Eye (tissue), 1 donor: ENCODE measurements at regions not wholly inside any gene's neighbourhood (a gene's known extent, or its start where the extent isn't known, plus 50 kb on each side); places are given as distances from the start of the nearest gene placed in this dataset.
"Not testable (repeated sequence)": the region's sequence is repeated elsewhere in the genome, so short reads cannot be mapped to it uniquely, and the experiment has no call there.

Experiments used
- DNase-seq: peaks from one replicate; pipeline ENCODE4 v3.0.0-alpha.2; 2015

DNA sequence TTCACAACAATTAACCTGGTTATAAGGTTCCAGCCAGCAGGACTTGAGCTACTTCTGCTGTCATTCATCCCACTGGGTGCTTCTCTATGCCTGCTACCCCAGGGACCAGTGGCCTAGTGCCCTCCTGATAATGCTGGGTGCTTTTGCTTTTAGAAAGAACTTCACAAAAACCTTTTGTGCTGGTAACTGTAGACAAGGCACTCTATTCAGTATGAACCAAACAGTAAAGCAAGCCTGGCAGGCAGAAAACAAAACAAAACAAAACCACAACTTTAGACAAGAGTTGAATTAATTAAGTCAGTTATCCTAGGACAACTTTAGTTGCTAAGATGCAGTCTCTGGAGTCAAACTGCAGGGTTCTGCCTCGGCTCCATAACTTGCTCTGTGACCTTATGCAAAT lies 61.9 kb upstream of the ADGRL2 start:
- DNase-seq = no peak

- DNase-seq = no peak
Measured at GRCh38 chr1:81733480-81733879, 67.3 kb upstream of the ADGRL2 start.

DNA sequence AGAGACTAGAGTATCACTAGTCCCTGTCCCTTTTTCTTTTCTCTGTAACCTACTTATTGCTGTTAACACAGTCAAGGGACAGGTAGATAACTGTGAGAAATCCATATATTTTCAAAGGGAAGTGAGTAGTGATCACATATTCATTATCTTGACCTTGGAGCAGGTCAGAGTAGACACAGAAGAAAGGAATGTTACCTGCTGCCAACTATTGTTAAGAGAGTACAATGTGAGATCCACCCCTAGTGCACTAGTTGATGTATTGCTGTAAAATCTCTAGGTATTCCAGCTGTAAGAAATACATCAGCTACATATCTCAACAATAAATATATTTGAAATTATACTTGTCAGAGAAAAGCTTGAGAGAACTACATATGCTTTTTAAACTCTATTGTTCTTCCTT lies 68.7 kb upstream of the ADGRL2 start:
- no peak for DNase-seq

DNA sequence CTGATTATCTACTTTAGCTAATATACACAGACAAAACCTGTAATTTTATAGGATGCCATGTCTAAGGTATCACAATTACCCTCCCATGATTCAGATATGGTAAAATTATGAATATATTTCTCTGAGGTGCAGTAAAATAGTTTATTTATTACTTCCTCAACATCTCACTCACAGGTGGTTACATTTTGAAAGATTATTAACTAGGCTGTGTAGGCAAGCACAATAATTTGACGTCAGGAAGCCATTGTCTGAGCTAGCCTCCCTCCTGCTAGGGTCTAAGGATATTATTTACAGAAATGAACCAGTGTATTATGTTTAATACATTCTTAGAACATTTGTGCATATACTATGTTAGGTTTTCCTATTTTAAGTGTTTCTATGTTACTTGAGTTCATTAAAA lies 69.9 kb upstream of the ADGRL2 start:
- no peak for DNase-seq

GRCh38 chr1:81730299-81730698 lies 70.4 kb upstream of the ADGRL2 start:
- not testable (repeated sequence) for DNase-seq

- DNase-seq = no peak
Measured at GRCh38 chr1:81729818-81730217, 70.9 kb upstream of the ADGRL2 start.

DNA sequence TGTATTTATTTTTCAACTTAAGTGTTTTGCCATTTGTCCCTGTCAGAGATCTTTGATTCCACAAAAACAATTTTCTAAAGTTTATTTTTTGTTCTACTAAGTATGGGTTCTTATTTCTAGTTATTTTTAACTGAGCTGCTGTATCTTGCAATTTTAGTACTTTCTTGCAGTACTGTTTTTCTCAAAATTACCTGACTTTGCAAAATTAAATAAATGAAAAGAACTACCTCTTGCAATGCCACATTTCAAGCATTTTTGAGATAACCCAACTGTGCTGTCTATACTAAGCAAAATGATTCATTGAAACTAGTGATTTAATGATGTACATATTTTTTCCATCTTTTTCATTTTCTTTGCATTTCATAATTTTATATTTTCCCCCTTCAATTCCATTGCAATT lies 71.5 kb upstream of the ADGRL2 start:
- DNase-seq = no peak

- DNase-seq = no peak
Measured at GRCh38 chr1:81725823-81726222, 74.9 kb upstream of the ADGRL2 start.

DNA sequence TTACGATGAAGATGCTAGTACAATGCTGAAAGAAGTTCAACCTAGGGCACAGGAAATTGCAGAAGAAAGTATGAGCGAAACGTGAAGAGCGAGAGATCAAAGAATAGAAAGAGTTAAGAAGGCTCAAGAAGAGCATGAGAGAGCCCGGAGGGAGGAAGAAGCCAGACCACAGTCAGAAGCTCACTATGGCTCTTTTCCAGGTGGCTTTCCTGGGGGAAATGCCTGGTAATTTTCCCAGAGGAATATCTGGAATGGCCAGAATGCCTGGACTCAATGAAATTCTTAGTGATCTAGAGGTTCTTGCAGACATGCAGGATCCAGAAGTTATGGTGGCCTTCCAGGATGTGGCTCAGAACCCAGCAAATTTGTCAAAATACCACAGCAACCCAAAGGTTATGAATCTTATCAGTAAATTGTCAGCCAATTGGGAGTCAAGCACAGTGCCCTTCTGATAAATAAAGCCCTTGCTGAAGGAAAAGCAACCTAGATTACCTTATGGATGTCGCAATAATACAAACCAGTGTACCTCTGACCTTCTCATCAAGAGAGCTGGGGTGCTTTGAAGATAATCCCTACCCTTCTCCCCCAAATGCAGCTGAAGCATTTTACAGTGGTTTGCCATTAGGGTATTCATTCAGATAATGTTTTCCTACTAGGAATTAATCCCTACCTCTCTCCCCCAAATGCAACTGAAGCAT lies 78.0 kb upstream of the ADGRL2 start:
- DNase-seq = not testable (repeated sequence)

- not testable (repeated sequence) for DNase-seq
Measured at GRCh38 chr1:81720256-81720655, 80.5 kb upstream of the ADGRL2 start.

GRCh38 chr1:81717230-81717629 lies 83.5 kb upstream of the ADGRL2 start:
- no peak for DNase-seq

- no peak for DNase-seq
Measured at GRCh38 chr1:81715391-81715790, 85.3 kb upstream of the ADGRL2 start.

- DNase-seq = no peak
Measured at GRCh38 chr1:81714636-81715035, 86.1 kb upstream of the ADGRL2 start.

DNA sequence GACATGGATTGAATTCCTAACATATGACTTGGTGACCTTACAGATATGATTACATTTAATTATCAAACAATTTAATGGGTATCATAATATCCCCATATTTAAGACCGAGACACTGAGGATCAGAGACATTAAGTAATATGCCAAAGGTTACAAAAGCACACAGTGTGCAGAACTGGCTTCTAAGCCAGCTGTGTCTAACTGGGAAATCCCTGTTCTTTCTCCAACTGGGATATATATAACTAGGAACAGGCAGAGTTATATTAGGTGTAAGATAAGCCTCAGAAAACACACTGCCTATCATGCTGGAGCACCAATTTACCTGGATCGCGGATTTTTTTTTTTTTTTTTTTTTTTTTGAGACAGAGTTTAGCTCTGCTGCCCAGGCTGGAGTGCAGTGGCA lies 88.3 kb upstream of the ADGRL2 start:
- DNase-seq = no peak

GRCh38 chr1:81710857-81711256 lies 89.9 kb upstream of the ADGRL2 start:
- DNase-seq = no peak

DNA sequence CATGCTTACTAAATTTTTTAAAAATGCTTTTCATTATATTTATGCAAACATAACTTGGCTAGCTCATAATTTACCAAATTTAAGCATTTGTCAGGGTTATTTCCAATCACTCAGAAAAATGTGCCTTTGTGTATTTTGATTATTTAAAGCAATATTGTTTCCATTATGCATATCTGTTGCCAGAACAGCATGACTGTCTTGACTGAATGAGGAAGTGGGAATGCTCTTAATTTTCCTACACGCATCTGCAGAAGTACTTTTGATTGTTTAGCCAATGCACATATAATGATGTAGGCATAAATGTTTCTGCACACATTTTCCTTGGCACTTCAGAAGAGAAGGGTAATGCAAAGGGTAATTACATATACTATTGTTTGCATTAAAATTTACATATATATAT lies 92.5 kb upstream of the ADGRL2 start:
- no peak for DNase-seq

DNA sequence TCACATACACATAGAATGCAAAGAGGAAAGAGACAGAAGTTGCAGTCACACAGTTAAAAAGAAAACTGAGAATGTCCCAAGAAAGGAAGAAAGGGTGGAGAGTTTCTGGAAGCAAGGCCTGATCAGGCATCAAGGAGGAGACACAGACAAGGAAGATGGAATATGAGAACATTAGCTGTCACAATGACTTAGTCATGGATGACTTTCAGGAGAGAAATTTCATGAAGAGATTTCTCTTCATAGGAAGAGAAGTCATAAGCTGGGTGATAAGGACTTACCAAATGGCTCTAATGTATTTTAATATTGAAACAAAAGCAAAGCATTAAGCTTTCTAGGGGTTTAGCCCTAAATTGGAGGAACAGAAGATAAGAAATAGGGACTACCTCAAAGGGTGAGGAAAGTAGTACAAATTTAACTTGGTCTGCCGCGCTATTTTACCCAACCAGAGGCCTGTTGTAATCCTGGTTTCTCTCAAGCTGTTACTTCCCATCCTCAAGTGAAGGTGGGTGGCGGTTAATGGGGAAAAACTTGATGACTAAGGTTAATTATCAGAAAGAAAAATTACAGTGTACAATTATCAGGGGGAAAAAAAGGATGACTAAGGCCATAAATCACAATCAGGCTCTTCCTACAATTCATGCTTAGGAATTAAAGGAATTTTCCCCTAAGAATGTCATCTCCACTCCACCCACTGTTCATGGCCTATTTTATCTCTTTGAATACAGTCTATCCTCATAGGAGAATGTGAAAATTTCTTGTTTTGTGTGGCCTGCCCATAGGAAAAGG lies 93.9 kb upstream of the ADGRL2 start:
- no peak for DNase-seq

DNA sequence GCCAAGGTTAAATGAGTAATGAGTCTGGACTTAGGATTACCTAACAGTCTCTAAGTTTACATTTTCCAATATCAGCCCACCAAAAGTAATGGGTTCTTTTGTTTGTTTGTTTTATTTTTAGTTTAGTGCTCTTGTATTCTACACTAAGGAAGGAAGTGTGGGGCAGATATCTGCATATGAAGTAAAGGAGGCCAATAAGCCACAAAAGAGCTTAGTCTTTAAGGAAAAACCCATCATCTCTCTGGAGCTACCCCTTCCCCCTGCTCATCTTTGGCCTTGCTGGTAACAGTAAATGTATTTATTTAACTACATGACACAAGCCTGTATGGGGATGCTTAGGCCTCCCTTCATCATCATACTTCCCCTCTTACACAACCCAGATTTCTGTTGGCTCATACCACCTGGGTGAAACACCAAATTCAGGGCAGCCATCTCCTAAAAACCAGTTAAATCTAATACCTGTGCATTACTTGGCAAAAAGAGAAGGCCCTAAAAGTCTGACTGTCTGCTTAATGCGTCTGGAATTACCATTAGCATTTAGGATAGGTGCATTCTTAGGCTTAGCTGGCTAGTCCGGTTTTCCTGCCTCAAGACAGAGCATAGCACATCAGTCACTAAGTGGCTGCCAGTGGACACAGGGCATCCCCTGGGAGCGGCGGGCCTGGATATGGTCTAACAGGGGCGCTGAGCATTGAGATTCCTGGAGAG lies 96.8 kb upstream of the ADGRL2 start:
- no peak for DNase-seq

- DNase-seq = no peak
Measured at GRCh38 chr1:81703391-81703755, 97.4 kb upstream of the ADGRL2 start.

GRCh38 chr1:81702903-81703302 lies 97.8 kb upstream of the ADGRL2 start:
- DNase-seq = no peak

DNA sequence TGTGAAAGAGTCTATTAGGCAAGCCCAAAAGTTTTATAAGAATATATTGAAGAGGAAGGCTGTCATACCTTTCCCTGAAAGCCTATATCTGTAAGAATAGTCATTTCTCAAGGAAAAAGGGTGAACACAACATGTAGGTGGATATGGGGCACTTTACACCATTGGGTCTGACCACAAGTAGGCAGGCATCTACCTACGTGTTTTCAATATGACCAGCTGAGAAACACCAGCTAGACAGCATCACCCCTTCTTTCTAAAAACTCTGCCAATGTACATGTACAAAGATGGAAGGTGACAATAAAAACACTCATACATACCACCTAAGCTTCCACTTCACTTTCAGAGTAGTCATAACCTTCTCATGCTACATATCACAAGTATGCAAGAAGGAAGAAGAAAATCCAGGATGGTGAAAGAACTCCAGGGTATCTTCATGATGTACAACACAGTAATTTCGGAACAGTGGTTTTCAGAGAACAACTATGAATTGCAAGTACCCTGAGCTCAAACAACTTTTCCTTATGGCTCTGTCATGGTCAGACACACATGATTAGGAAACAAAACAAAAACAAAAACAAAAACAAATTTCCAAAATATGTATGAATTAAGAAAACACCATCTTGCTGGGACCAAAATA lies 98.5 kb upstream of the ADGRL2 start:
- DNase-seq = no peak

- DNase-seq = no peak
Measured at GRCh38 chr1:81700728-81701470, 99.8 kb upstream of the ADGRL2 start.

GRCh38 chr1:81699234-81699633 lies 101.5 kb upstream of the ADGRL2 start:
- no peak for DNase-seq
